Panc1 (cell line): ENCODE measurements at regions not wholly inside any gene's neighbourhood (a gene's known extent, or its start where the extent isn't known, plus 50 kb on each side); places are given as distances from the start of the nearest gene placed in this dataset.
"Not testable (repeated sequence)": the region's sequence is repeated elsewhere in the genome, so short reads cannot be mapped to it uniquely, and the experiment has no call there.

Experiments used
- CTCF ChIP-seq: fragments of 450-650 bp; IDR thresholded peaks from 2 replicates; pipeline ENCODE4 v1.5.1; 2017; ENCODE audit warnings: mild to moderate bottlenecking
- POLR2AphosphoS5 ChIP-seq: IDR thresholded peaks from 2 replicates; pipeline ENCODE4 v1.6.1; 2012; ENCODE audit warnings: mild to moderate bottlenecking, low read depth, low read length, moderate library complexity

- TF ChIP-seq CTCF, POLR2AphosphoS5: not testable (repeated sequence)
Measured at GRCh38 chr9:66264786-66265185, 527.8 kb downstream of the FOXD4L4 start.
